Osteocyte (in vitro differentiated cells): ENCODE measurements at regions not wholly inside any gene's neighbourhood (a gene's known extent, or its start where the extent isn't known, plus 50 kb on each side); places are given as distances from the start of the nearest gene placed in this dataset.

Experiments
- DNase-seq: peaks from one replicate; pipeline ENCODE4 v3.0.0; 2021; ENCODE audit warnings: mixed read lengths; ENCODE audit not compliant: unreplicated experiment; ENCODE audit errors: extremely low spot score
- H3K27ac Mint-ChIP-seq: one replicate; pipeline ENCODE4 v1.8.0; 2021; ENCODE audit warnings: mild to moderate bottlenecking, mixed read lengths; ENCODE audit not compliant: unreplicated experiment
- H3K27me3 Mint-ChIP-seq: one replicate; pipeline ENCODE4 v1.8.0; 2021; ENCODE audit warnings: mixed read lengths; ENCODE audit not compliant: unreplicated experiment
- H3K36me3 Mint-ChIP-seq: one replicate; pipeline ENCODE4 v1.8.0; 2021; ENCODE audit warnings: mixed read lengths; ENCODE audit not compliant: unreplicated experiment
- H3K4me1 Mint-ChIP-seq: one replicate; pipeline ENCODE4 v1.8.0; 2021; ENCODE audit warnings: mixed read lengths; ENCODE audit not compliant: unreplicated experiment
- H3K4me3 Mint-ChIP-seq: one replicate; pipeline ENCODE4 v1.8.0; 2021; ENCODE audit warnings: mild to moderate bottlenecking, moderate library complexity, mixed read lengths; ENCODE audit not compliant: unreplicated experiment
- H3K9me3 Mint-ChIP-seq: one replicate; pipeline ENCODE4 v1.8.0; 2021; ENCODE audit warnings: mixed read lengths; ENCODE audit not compliant: unreplicated experiment
- TF ChIP-seq, protein P1 (sequence below): fragments of 200-600 bp; sonication (generic); IDR thresholded peaks from 2 replicates; pipeline ENCODE4 v1.5.0; 2021; ENCODE audit warnings: antibody characterized with exemption, mild to moderate bottlenecking, moderate library complexity

GRCh38 chr12:76156726-76157125 is 72.2 kb upstream of the NAP1L1 start:
- no peaks in the 10 kb centered on the region for H3K27me3 Mint-ChIP-seq
- peaks cover 9% of the 10 kb centered on the region for H3K4me1 Mint-ChIP-seq
- H3K27ac Mint-ChIP-seq, result no peak overlapping the region
- H3K4me3 Mint-ChIP-seq, result no peak overlapping the region
- H3K36me3 Mint-ChIP-seq, result no peaks in the 10 kb centered on the region
- H3K9me3 Mint-ChIP-seq, result no peaks in the 10 kb centered on the region
- TF ChIP-seq, protein P1, sequence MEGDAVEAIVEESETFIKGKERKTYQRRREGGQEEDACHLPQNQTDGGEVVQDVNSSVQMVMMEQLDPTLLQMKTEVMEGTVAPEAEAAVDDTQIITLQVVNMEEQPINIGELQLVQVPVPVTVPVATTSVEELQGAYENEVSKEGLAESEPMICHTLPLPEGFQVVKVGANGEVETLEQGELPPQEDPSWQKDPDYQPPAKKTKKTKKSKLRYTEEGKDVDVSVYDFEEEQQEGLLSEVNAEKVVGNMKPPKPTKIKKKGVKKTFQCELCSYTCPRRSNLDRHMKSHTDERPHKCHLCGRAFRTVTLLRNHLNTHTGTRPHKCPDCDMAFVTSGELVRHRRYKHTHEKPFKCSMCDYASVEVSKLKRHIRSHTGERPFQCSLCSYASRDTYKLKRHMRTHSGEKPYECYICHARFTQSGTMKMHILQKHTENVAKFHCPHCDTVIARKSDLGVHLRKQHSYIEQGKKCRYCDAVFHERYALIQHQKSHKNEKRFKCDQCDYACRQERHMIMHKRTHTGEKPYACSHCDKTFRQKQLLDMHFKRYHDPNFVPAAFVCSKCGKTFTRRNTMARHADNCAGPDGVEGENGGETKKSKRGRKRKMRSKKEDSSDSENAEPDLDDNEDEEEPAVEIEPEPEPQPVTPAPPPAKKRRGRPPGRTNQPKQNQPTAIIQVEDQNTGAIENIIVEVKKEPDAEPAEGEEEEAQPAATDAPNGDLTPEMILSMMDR, result no peak
- DNase-seq, result no peak

DNA sequence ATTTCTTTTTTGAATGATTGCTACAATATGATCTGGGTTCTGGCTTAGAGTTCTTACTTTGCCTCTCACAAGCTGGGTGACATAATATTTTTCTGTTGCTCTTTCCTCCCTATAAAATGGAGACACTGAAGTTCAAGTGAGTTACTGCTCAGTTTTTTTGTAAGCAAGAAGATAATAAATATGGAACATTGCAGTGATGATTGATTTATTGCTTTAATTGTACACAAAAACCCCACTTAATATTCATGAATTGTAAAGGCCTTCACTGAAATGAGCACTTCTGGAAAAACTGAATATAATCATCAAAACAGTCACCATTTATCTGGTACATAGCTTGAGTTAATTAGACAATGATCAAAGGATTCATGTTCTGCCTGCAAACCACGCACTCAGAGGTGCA is 71.8 kb upstream of the NAP1L1 start:
- TF ChIP-seq, protein P1, result no peak
- peaks cover 9% of the 10 kb centered on the region for H3K4me1 Mint-ChIP-seq
- H3K27me3 Mint-ChIP-seq, result no peaks in the 10 kb centered on the region
- H3K4me3 Mint-ChIP-seq, result no peak overlapping the region
- no peak overlapping the region for H3K27ac Mint-ChIP-seq
- DNase-seq, result no peak
- no peaks in the 10 kb centered on the region for H3K9me3 Mint-ChIP-seq
- no peaks in the 10 kb centered on the region for H3K36me3 Mint-ChIP-seq

DNA sequence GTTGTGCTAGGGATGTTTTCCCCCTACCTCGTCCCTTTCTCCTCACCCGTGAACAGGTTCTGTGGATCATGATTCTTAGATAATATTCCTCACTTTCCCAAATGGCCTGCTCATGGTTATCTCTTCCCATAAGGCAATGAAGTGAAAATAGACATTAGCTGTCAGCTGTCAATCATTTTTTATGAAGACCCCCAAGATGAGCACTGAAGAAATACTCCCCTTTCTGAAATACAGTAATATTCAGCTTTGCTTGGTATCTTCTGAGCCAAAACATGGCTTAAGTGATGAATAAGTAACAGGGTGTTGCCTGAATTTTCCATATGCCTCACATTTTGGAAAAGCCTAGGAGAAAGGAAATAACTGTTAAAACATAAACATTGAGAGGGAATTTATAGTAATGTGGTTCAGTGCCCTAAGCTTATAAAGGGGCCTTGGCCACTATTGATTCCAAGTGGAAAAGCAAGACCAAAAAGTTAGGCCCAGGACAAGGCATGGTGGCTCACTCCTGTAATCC is 70.7 kb upstream of the NAP1L1 start:
- TF ChIP-seq, protein P1, result no peak
- Mint-ChIP-seq H3K4me3 (no peak overlapping the region), H3K9me3 (no peaks in the 10 kb centered on the region), H3K27me3 (no peaks in the 10 kb centered on the region), H3K27ac (no peak overlapping the region), H3K4me1 (peaks cover 9% of the 10 kb centered on the region), H3K36me3 (no peaks in the 10 kb centered on the region)
- DNase-seq, result no peak

DNA sequence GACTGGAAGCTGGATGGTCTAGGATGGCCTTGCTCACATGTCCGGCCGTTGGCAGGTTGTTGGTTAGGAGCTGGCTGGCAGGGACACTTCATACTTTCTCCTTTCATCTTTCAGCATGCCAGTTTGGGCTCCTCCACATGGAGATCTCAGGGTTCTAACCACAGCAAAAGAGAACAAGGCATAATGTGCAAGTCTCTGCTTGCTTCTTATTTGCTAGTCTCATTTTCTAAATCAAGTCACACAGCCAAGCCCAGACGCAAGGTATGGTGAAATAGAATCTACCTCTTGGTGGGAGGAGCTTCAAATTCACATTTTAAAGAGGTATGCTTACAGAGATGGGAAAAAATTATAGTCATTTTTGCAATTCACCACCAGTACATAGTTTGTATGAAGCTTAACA is 69.1 kb upstream of the NAP1L1 start:
- H3K4me1 Mint-ChIP-seq, result peaks cover 8% of the 10 kb centered on the region
- TF ChIP-seq, protein P1, result no peak
- H3K27ac Mint-ChIP-seq, result no peak overlapping the region
- no peak overlapping the region for H3K4me3 Mint-ChIP-seq
- no peak for DNase-seq
- H3K9me3 Mint-ChIP-seq, result no peaks in the 10 kb centered on the region
- no peaks in the 10 kb centered on the region for H3K36me3 Mint-ChIP-seq
- H3K27me3 Mint-ChIP-seq, result no peaks in the 10 kb centered on the region

DNA sequence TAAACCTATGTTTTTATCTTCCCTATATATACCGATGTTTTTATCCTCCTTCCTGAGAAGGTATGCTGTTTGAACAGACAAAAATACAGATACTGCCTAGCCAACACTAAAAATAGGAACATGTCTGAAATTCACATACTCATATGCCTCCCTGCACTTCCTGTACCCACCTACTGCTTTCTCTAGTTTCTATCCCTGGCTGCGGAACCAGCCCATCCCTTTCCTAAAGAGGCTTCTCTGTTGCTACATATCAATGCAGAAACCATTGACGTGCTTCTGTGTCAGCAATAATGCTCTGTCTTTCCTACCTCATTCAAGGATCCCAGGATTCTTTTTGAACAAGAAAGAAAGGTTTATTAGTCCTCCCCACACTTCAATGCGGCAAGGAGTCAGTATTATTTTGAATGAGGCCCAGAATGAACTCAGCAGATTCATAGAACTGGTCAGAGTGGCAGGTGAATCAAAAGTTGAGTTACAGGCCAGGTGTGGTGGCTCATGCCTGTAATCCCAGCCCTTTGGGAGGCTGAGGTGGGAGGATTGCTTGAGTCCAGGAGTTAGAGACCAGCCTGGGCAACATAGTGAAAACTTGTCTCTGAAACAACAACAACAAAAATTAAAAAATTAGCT is 67.8 kb upstream of the NAP1L1 start:
- no peaks in the 10 kb centered on the region for H3K27me3 Mint-ChIP-seq
- H3K27ac Mint-ChIP-seq, result no peak overlapping the region
- H3K9me3 Mint-ChIP-seq, result no peaks in the 10 kb centered on the region
- H3K4me3 Mint-ChIP-seq, result no peak overlapping the region
- DNase-seq, result no peak
- TF ChIP-seq, protein P1, result no peak
- H3K4me1 Mint-ChIP-seq, result peaks cover 5% of the 10 kb centered on the region
- no peaks in the 10 kb centered on the region for H3K36me3 Mint-ChIP-seq
